Mucosa of gallbladder (tissue), 1 donor: ENCODE measurements at regions not wholly inside any gene's neighbourhood (a gene's known extent, or its start where the extent isn't known, plus 50 kb on each side); places are given as distances from the start of the nearest gene placed in this dataset.
"Not testable (repeated sequence)": the region's sequence is repeated elsewhere in the genome, so short reads cannot be mapped to it uniquely, and the experiment has no call there.

Experiments
- DNase-seq: peaks from one replicate; pipeline ENCODE4 v3.0.0-alpha.2; 2020; ENCODE audit warnings: low spot score
- donor health status: DM: no; HTN: no; CAD: no.

GRCh38 chr13:65826657-65827056 is 1403.5 kb downstream of the PCDH9 start:
- no peak for DNase-seq

GRCh38 chr13:65825039-65825438 is 1405.1 kb downstream of the PCDH9 start:
- DNase-seq: no peak

- DNase-seq: no peak
Observed at GRCh38 chr13:65808061-65808460, 1422.1 kb downstream of the PCDH9 start.

GRCh38 chr13:65803530-65804392 is 1426.4 kb downstream of the PCDH9 start:
- no peak for DNase-seq

- DNase-seq: no peak
Observed at GRCh38 chr13:65789815-65790214, 1440.3 kb downstream of the PCDH9 start.

GRCh38 chr13:65787082-65787481 is 1443.1 kb downstream of the PCDH9 start:
- DNase-seq: no peak

GRCh38 chr13:65784088-65784816 is 1445.9 kb downstream of the PCDH9 start:
- no peak for DNase-seq

- no peak for DNase-seq
Observed at GRCh38 chr13:65783383-65783782, 1446.8 kb downstream of the PCDH9 start.

GRCh38 chr13:65771704-65772313 is 1458.3 kb downstream of the PCDH9 start:
- DNase-seq: not testable (repeated sequence)

- DNase-seq: no peak
Observed at GRCh38 chr13:65768545-65768944, 1461.6 kb downstream of the PCDH9 start.

GRCh38 chr13:65763811-65764210 is 1466.3 kb downstream of the PCDH9 start:
- DNase-seq: no peak

- DNase-seq: no peak
Observed at GRCh38 chr13:65762012-65762411, 1468.1 kb downstream of the PCDH9 start.

- no peak for DNase-seq
Observed at GRCh38 chr13:65756071-65756671, 1474.0 kb downstream of the PCDH9 start.

GRCh38 chr13:65748227-65748626 is 1481.9 kb downstream of the PCDH9 start:
- DNase-seq: no peak

- DNase-seq: no peak
Observed at GRCh38 chr13:65746406-65746921, 1483.7 kb downstream of the PCDH9 start.

GRCh38 chr13:65744836-65745235 is 1485.3 kb downstream of the PCDH9 start:
- DNase-seq: no peak

GRCh38 chr13:65733110-65733509 is 1497.0 kb downstream of the PCDH9 start:
- DNase-seq: no peak

GRCh38 chr13:65727070-65727469 is 1503.1 kb downstream of the PCDH9 start:
- DNase-seq: no peak

- no peak for DNase-seq
Observed at GRCh38 chr13:65725006-65725405, 1505.1 kb downstream of the PCDH9 start.

GRCh38 chr13:65724226-65724625 is 1505.9 kb downstream of the PCDH9 start:
- no peak for DNase-seq

GRCh38 chr13:65722506-65722905 is 1507.6 kb downstream of the PCDH9 start:
- DNase-seq: no peak

- no peak for DNase-seq
Observed at GRCh38 chr13:65719831-65720230, 1510.3 kb downstream of the PCDH9 start.
